Tibial artery (tissue), 4 donors: ENCODE measurements at regions not wholly inside any gene's neighbourhood (a gene's known extent, or its start where the extent isn't known, plus 50 kb on each side); places are given as distances from the start of the nearest gene placed in this dataset.

ENCODE experiments used
- DNase-seq, 2 donors: peaks; one replicate each; pipeline ENCODE4 v3.0.0-alpha.2; 2019
- H3K27ac ChIP-seq, 2 donors: fragments of 200-600 bp; sonication (generic) in 1 of 2; 1 replicate in 1 of 2; 2 replicates in 1 of 2; pipeline ENCODE4 v1.5.1; 2018 to 2019; ENCODE audit warnings: mild to moderate bottlenecking in 1 of 2
- H3K27me3 ChIP-seq, 2 donors: fragments of 200-600 bp; sonication (generic) in 1 of 2; one replicate each; pipeline versions ENCODE4 v1.5.1 to v1.6.0; 2016 to 2019
- H3K36me3 ChIP-seq, 3 donors: fragments of 200-600 bp; sonication (generic) in 2 of 3; one replicate each; pipeline ENCODE4 v1.5.1; 2016 to 2019; ENCODE audit warnings: mild to moderate bottlenecking in 2 of 3
- H3K4me1 ChIP-seq, 4 donors: fragments of 200-600 bp; sonication (generic) in 2 of 4; 1 replicate in 3 of 4; 2 replicates in 1 of 4; pipeline ENCODE4 v1.5.1; 2016 to 2019
- H3K4me3 ChIP-seq, 2 donors: fragments of 200-600 bp; sonication (generic) in 1 of 2; 1 replicate in 1 of 2; 2 replicates in 1 of 2; pipeline ENCODE4 v1.5.1; 2018 to 2019; ENCODE audit warnings: mild to moderate bottlenecking in 2 of 2
- H3K9me3 ChIP-seq, 3 donors: fragments of 200-600 bp; sonication (generic) in 1 of 3; one replicate each; pipeline ENCODE4 v1.5.1; 2016 to 2019
- CTCF ChIP-seq, 2 experiments: fragments of 200-600 bp in 1 of 2; fragments of 450-650 bp in 1 of 2; IDR thresholded peaks; one replicate each; pipeline ENCODE4 v1.5.1; 2017 to 2019; ENCODE audit warnings: antibody characterized with exemption in 2 of 2, mild to moderate bottlenecking in 1 of 2, moderate library complexity in 1 of 2
- intact Hi-C: fragments of 100-400 bp; cut with DNase I; formaldehyde crosslinking; loops from one replicate; pipeline ENCODE4 v1.15.0; 2023; ENCODE audit warnings: low total_unique reads

GRCh38 chr5:109531262-109531661 is 121.5 kb upstream of the PJA2 start:
- Histone ChIP-seq H3K36me3 (no peaks in the 10 kb centered on the region), H3K4me1 (peaks cover 0 to 28% (median 16%) of the 10 kb centered on the region in 4 donors), H3K4me3 (no peak overlapping the region), H3K27me3 (no peaks in the 10 kb centered on the region), H3K9me3 (no peaks in the 10 kb centered on the region), H3K27ac (no peak overlapping the region)
- TF ChIP-seq CTCF (IDR thresholded peaks at IDR 0.05): no peak
- intact Hi-C loops: no loop called here
- DNase-seq: no peak

- intact Hi-C loops: no loop called here
- Histone ChIP-seq H3K4me3 (no peak overlapping the region), H3K4me1 (peaks cover 0 to 28% (median 16%) of the 10 kb centered on the region in 4 donors), H3K27ac (no peak overlapping the region), H3K36me3 (no peaks in the 10 kb centered on the region), H3K9me3 (no peaks in the 10 kb centered on the region), H3K27me3 (no peaks in the 10 kb centered on the region)
- TF ChIP-seq CTCF (IDR thresholded peaks at IDR 0.05): no peak
- no peak for DNase-seq
These were observed 120.2 kb upstream of the PJA2 start for GRCh38 chr5:109529987-109530386.

- Histone ChIP-seq H3K9me3 (no peaks in the 10 kb centered on the region), H3K27ac (no peak overlapping the region), H3K36me3 (no peaks in the 10 kb centered on the region), H3K4me1 (peaks cover 0 to 28% (median 16%) of the 10 kb centered on the region in 4 donors), H3K27me3 (no peaks in the 10 kb centered on the region), H3K4me3 (no peak overlapping the region)
- TF ChIP-seq CTCF (IDR thresholded peaks at IDR 0.05): no peak
- DNase-seq: peak; percentile 31 to 77
- intact Hi-C loops: no loop called here
These were observed 119.7 kb upstream of the PJA2 start for GRCh38 chr5:109529520-109529919.

- no peak for DNase-seq
- no peak for TF ChIP-seq CTCF (IDR thresholded peaks at IDR 0.05)
- Histone ChIP-seq H3K36me3 (no peaks in the 10 kb centered on the region), H3K4me1 (peaks cover 0 to 8% (median 6%) of the 10 kb centered on the region in 4 donors), H3K27ac (no peak overlapping the region), H3K27me3 (no peaks in the 10 kb centered on the region), H3K9me3 (no peaks in the 10 kb centered on the region), H3K4me3 (no peak overlapping the region)
- intact Hi-C loops: no loop called here
These were observed 114.8 kb upstream of the PJA2 start for GRCh38 chr5:109524555-109524954.

GRCh38 chr5:109524026-109524425 is 114.3 kb upstream of the PJA2 start:
- peaks cover 0 to 3% (median 1%) of the 10 kb centered on the region in 4 donors for H3K4me1 ChIP-seq

More at GRCh38 chr5:109524026-109524425, 114.3 kb upstream of the PJA2 start:
- H3K4me3 ChIP-seq: no peak overlapping the region
- no peak for TF ChIP-seq CTCF (IDR thresholded peaks at IDR 0.05)
- no peaks in the 10 kb centered on the region for H3K27me3 ChIP-seq
- H3K9me3 ChIP-seq: no peaks in the 10 kb centered on the region
- H3K27ac ChIP-seq: no peak overlapping the region
- intact Hi-C loops: no loop called here
- H3K36me3 ChIP-seq: no peaks in the 10 kb centered on the region
- DNase-seq: no peak
